NCI-H2196 treated with DMSO at 0.1 percent for 48 hours (cell line): ENCODE measurements at regions not wholly inside any gene's neighbourhood (a gene's known extent, or its start where the extent isn't known, plus 50 kb on each side); places are given as distances from the start of the nearest gene placed in this dataset.

Experiments used
- DNase-seq: peaks from one replicate; lab custom pipeline; 2025; ENCODE audit not compliant: unreplicated experiment; lab: John Stamatoyannopoulos, UW

DNA sequence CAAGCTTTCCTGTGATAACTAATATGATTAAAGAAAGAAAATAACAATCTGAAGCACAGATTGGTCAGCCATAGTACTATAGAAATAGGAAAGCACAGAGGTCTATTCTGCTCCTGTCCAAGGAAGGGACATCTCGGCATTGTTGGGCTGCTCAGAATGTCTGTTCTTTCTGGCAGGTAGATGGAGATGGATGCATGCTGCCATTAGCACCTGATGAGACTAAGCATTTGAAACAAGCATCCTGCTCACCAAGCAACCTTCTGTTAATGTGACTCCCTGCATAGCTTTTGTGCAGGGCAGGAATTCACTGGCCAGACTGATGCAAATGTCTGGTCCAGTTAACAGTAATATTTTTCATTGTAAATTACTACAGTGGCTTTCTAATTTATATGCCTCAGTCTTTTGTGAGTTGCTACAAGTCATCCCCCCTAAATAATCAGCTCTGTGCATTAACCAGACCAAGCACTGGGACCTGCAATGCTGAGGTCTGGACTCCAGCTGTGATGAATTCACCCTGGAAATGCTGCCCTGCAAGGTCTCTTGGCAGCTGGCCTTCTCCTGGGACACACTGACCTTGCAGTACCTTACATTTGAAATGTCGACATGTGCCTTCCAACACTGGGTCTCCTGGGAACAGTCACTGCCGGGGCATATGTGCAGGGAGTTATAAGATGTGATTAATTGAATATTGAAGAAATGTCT is 1123.7 kb downstream of the IGSF11 start:
- DNase-seq: no peak

DNA sequence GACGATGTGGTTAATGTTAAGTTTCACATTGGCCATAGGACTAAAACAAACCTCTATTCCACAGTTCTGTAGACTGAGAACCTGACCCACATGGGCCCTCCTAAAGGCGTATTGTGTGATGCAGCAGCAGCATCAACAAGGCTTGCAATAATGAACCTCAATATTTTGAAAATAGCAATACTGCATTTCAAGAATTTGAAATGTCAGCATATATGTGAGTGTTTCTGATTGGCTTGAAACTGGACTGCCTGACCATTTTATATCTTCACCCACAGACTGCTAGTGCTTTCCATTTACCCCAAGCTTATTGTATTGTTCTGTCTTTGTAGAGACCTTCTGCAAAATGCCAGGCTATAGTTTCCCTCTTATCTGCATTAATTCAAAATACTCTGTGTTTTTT is 1122.3 kb downstream of the IGSF11 start:
- no peak for DNase-seq

- DNase-seq: no peak
Observed at GRCh38 chr3:117914540-117915100, 1120.0 kb downstream of the IGSF11 start.

- DNase-seq: no peak
Observed at GRCh38 chr3:117916839-117917238, 1117.8 kb downstream of the IGSF11 start.

GRCh38 chr3:117919621-117920020 is 1115.0 kb downstream of the IGSF11 start:
- DNase-seq: no peak

DNA sequence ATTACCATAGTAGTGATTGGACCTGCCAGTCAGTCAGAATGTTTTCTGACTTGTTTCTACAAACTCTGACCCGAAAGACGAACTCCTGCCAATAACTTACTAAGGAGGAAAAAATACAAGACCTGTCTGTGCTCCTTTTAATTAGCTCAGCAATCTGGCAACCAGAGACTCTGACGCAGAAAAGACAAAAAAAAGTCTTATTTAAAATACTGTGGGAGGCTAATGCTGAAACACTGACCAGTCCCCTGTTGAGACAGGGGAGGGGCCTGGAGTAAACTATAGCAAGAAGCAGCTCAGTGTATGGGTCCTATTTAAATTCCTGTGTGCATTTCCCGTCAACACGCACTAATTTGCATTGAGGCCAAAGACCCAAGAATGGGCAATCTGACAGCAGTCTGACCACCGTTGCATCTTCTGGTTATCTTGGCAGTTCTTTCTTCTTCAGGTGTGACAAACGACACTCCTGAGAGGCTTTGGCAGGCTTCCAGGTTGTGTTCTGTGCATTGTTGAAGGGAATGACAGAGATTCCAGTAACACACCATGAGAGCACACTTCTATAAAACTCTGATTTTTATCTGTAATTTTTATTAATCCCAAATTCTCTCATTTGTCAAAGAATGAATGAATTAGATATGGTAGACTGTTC is 1114.3 kb downstream of the IGSF11 start:
- no peak for DNase-seq

DNA sequence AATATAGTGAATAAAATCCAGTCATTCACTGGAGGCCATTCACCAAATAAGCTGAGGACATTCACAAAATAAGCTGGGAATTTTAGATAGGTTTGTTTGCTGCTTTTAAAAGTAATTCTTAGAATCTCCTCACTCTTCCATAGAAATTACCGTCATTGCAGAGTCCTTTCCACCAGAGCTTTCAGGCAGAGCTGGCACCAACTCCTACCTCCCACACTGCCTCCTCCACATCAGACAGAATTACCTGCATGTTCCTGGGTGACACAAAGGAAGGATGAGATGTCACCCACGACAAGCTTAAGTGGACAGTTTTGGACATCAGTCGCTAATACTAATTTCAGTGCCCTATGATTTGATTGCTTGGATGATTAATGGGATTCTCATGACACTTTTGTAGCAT is 1113.2 kb downstream of the IGSF11 start:
- no peak for DNase-seq

- DNase-seq: no peak
Observed at GRCh38 chr3:117922039-117922438, 1112.6 kb downstream of the IGSF11 start.

- no peak for DNase-seq
Observed at GRCh38 chr3:117926819-117927218, 1107.8 kb downstream of the IGSF11 start.

GRCh38 chr3:117927825-117928224 is 1106.8 kb downstream of the IGSF11 start:
- no peak for DNase-seq

DNA sequence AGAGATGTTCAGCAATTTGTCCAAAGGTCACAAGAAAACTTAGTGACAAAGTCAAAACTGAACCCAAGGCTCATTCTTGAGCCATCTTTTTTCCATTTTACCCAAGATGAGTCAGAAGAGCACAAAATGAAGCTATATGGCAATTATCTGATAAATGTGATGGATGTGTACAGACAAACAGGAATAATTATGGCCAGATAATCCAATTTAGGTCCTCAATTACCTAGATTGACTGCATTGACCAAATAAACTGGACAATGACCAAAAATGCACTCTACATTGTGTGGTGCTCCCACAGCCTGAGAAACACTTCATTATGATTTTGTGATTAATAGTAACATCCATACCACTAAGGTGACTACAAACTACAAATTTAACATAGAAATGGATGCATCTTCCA is 1105.8 kb downstream of the IGSF11 start:
- DNase-seq: no peak

- no peak for DNase-seq
Observed at GRCh38 chr3:117932441-117932840, 1102.2 kb downstream of the IGSF11 start.

- no peak for DNase-seq
Observed at GRCh38 chr3:117936159-117936558, 1098.5 kb downstream of the IGSF11 start.

DNA sequence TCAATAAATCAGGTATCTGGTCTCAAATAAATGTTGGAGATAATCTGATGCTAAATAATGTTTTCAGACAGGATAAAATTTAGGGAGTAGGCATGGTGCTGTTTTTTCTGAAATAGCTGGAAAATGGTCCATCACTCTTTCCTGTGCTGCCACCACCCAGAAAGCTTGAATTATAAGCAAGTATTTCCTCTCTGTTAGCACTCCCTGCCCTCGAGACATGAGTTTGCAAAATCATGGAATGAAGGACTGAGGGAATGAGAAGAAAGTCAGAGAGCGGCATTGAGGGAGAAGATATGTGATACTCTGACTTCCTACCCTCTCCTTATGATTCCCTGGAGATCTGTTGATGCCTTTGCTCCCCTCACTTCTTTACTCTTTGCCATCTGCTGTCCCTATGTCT is 1095.7 kb downstream of the IGSF11 start:
- no peak for DNase-seq

- no peak for DNase-seq
Observed at GRCh38 chr3:117939425-117940027, 1095.1 kb downstream of the IGSF11 start.

DNA sequence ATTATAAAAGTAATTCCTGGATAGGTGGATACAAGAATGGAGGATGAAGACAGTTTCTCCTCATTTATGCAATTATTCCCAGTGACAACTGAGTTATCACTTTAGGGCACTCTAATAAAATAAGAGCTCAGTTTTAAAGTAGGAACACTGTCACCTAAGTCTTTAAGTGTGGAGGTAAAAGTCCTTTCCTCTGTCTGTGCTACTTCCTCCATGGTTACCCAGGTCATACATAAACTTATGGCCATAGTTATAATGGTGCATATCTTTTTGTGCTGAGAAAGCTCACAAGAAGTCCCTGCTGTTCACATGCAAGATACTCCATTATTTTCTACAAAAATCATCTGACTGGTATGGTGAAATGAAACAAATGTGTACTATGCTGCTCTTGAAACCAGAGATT is 1093.6 kb downstream of the IGSF11 start:
- DNase-seq: no peak

GRCh38 chr3:117941756-117942155 is 1092.9 kb downstream of the IGSF11 start:
- DNase-seq: no peak

DNA sequence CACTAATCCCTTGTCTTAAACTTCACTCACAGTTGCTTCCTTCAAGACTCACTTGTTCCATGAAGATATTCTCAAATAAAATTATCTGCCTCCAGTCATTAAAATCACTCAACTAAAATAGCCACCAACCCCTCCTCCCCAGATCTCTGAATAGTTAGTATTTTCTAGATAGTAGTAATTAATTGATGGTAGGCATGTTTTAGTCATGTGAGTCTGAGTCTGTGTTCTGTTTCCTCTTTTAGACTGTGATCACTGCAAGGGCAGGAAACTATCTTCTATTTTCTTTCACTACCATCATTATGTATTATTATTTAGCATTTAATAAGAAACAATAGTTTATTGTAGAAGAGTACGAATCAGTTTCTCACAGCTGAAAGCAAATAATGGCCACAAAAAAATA is 1080.5 kb downstream of the IGSF11 start:
- DNase-seq: no peak

GRCh38 chr3:117955196-117955595 is 1079.5 kb downstream of the IGSF11 start:
- DNase-seq: peak; percentile 59

DNA sequence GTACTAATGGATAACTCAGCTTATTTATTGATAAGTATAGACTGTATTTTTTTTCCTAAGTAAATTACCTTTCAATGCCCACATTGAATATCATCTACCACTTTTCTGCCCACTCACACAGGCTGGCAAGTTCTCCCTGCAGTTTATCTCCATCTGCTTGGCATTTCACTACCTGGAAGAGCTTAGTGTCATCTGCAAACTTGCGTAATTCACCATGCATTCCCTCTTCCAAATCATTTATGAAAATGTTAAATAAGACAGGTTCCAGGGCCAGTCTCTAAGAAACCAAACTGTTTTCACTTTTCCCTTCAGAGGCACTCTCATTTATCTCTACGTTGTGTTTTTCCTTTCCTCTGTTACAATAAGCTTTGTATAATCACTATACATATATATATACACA is 1076.6 kb downstream of the IGSF11 start:
- DNase-seq: no peak

- no peak for DNase-seq
Observed at GRCh38 chr3:117962750-117963149, 1071.9 kb downstream of the IGSF11 start.

DNA sequence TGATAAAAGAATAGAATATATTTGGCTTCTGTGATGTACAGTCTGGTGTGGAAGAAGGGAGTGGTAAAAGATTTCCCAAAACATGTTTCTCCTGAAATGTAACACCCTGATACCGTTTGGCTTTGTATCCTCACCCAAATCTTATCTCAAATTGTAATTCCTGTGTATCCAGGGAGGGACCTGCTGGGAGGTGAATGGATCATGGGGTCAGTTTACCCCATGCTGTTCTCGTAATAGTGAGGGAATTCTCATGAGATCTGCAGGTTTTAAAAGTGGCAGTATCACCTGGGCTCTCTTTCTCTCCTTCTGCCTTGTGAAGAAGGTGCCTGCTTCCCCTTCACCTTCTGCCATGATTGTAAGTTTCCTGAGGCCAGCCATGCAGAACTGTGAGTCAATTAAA is 1070.8 kb downstream of the IGSF11 start:
- DNase-seq: no peak
